H9 (cell line): ENCODE measurements at regions not wholly inside any gene's neighbourhood (a gene's known extent, or its start where the extent isn't known, plus 50 kb on each side); places are given as distances from the start of the nearest gene placed in this dataset.

Experiments
- DNase-seq: peaks from one replicate; pipeline ENCODE4 v3.0.0-alpha.2; 2017
- H2AFZ ChIP-seq: one replicate; pipeline ENCODE4 v1.6.1; 2013; ENCODE audit warnings: mild to moderate bottlenecking, low read length, control low read depth, moderate library complexity
- H2AK5ac ChIP-seq: 2 replicates; pipeline ENCODE4 v1.6.1; 2013; ENCODE audit warnings: low read length, control low read depth, mixed read lengths; ENCODE audit not compliant: insufficient read length
- H2BK120ac ChIP-seq: one replicate; pipeline ENCODE4 v1.6.1; 2013; ENCODE audit warnings: low read depth, mild to moderate bottlenecking, low read length, control low read depth, inconsistent platforms; ENCODE audit not compliant: poor library complexity, severe bottlenecking
- H2BK12ac ChIP-seq: 2 replicates; pipeline ENCODE4 v1.6.1; 2013; ENCODE audit warnings: low read length, control low read depth, mixed read lengths, low read depth; ENCODE audit not compliant: insufficient read length
- H2BK15ac ChIP-seq: 2 replicates; pipeline ENCODE4 v1.6.1; 2013; ENCODE audit warnings: low read depth, low read length, control low read depth
- H2BK20ac ChIP-seq: one replicate; pipeline ENCODE4 v1.6.1; 2013; ENCODE audit warnings: low read depth, mild to moderate bottlenecking, low read length, control low read depth, inconsistent platforms; ENCODE audit not compliant: poor library complexity, severe bottlenecking
- H2BK5ac ChIP-seq: 2 replicates; pipeline ENCODE4 v1.6.1; 2013; ENCODE audit warnings: low read length, control low read depth, mixed read lengths; ENCODE audit not compliant: insufficient read length
- H3K14ac ChIP-seq: 2 replicates; pipeline ENCODE4 v1.6.1; 2013; ENCODE audit warnings: low read length, control low read depth; ENCODE audit not compliant: insufficient read depth
- H3K18ac ChIP-seq: 2 replicates; pipeline ENCODE4 v1.6.1; 2013; ENCODE audit warnings: low read depth, mild to moderate bottlenecking, mixed read lengths, low read length, control low read depth; ENCODE audit not compliant: insufficient read length
- H3K23ac ChIP-seq: 2 replicates; pipeline ENCODE4 v1.6.1; 2013; ENCODE audit warnings: low read length, control low read depth, mixed read lengths, low read depth; ENCODE audit not compliant: insufficient read length
- H3K23me2 ChIP-seq: 2 replicates; pipeline ENCODE4 v1.6.1; 2013; ENCODE audit warnings: low read depth, mild to moderate bottlenecking, mixed read lengths, low read length, control low read depth; ENCODE audit not compliant: insufficient read length, poor library complexity, severe bottlenecking
- H3K27ac ChIP-seq: 2 replicates; pipeline ENCODE4 v1.5.1; 2013; ENCODE audit warnings: low read length, control low read depth, mixed read lengths, low read depth; ENCODE audit not compliant: insufficient read length
- H3K27me3 ChIP-seq: 2 replicates; pipeline ENCODE4 v1.6.1; 2013; ENCODE audit warnings: low read length, control low read depth, inconsistent platforms; ENCODE audit not compliant: insufficient read depth
- H3K4ac ChIP-seq: 2 replicates; pipeline ENCODE4 v1.6.1; 2013; ENCODE audit warnings: low read depth, mild to moderate bottlenecking, control low read depth, inconsistent platforms, low read length, moderate library complexity
- H3K4me1 ChIP-seq: 2 replicates; pipeline ENCODE4 v1.6.1; 2013; ENCODE audit warnings: low read length, control low read depth, inconsistent platforms; ENCODE audit not compliant: insufficient read depth
- H3K4me2 ChIP-seq: 2 replicates; pipeline ENCODE4 v1.6.1; 2013; ENCODE audit warnings: low read length, control low read depth, mixed read lengths; ENCODE audit not compliant: insufficient read length, insufficient read depth
- H3K56ac ChIP-seq: 2 replicates; pipeline ENCODE4 v1.6.1; 2013; ENCODE audit warnings: low read depth, mild to moderate bottlenecking, mixed read lengths, low read length, control low read depth; ENCODE audit not compliant: insufficient read length
- H3K79me1 ChIP-seq: 2 replicates; pipeline ENCODE4 v1.6.1; 2013; ENCODE audit warnings: low read depth, mild to moderate bottlenecking, moderate library complexity, low read length, control low read depth, inconsistent platforms; ENCODE audit not compliant: insufficient read depth, poor library complexity, severe bottlenecking
- H3K79me2 ChIP-seq: 2 replicates; pipeline ENCODE4 v1.6.1; 2013; ENCODE audit warnings: low read length, control low read depth, inconsistent platforms; ENCODE audit not compliant: insufficient read depth
- H3K9ac ChIP-seq: 2 replicates; pipeline ENCODE4 v1.6.1; 2013; ENCODE audit warnings: low read length, control low read depth, mixed read lengths; ENCODE audit not compliant: insufficient read length; ENCODE audit errors: extremely low read depth
- H3K9me3 ChIP-seq: one replicate; pipeline ENCODE4 v1.6.1; 2013; ENCODE audit warnings: low read depth, low read length, inconsistent platforms; ENCODE audit not compliant: control insufficient read depth
- H3T11ph ChIP-seq: one replicate; pipeline ENCODE4 v1.6.1; 2013; ENCODE audit warnings: mild to moderate bottlenecking, low read length, control low read depth, inconsistent platforms
- H4K20me1 ChIP-seq: one replicate; pipeline ENCODE4 v1.6.1; 2013; ENCODE audit not compliant: control insufficient read depth, insufficient read length, insufficient read depth
- H4K5ac ChIP-seq: 2 replicates; pipeline ENCODE4 v1.6.1; 2013; ENCODE audit warnings: low read depth, mild to moderate bottlenecking, mixed read lengths, low read length, control low read depth; ENCODE audit not compliant: insufficient read length
- H4K8ac ChIP-seq: replicated peaks from 2 replicates; pipeline ENCODE4 v1.6.1; 2013; ENCODE audit warnings: low read length, control low read depth, mixed read lengths, low read depth; ENCODE audit not compliant: insufficient read length
- H4K91ac ChIP-seq: 2 replicates; pipeline ENCODE4 v1.6.1; 2013; ENCODE audit warnings: low read depth, mild to moderate bottlenecking, moderate library complexity, mixed read lengths, low read length, control low read depth; ENCODE audit not compliant: insufficient read length
- H3K27ac Mint-ChIP-seq, 3 experiments: 2 replicates in 2 of 3; 3 replicates in 1 of 3; pipeline ENCODE4 v1.8.0; 2020 to 2021; ENCODE audit warnings: mixed read lengths in 3 of 3, mild to moderate bottlenecking in 1 of 3, moderate library complexity in 1 of 3
- H3K27me3 Mint-ChIP-seq: 2 replicates; pipeline ENCODE4 v1.8.0; 2021; ENCODE audit warnings: low read depth, mild to moderate bottlenecking, moderate library complexity, mixed read lengths
- H3K36me3 Mint-ChIP-seq, 3 experiments: 2 replicates in 2 of 3; 3 replicates in 1 of 3; pipeline ENCODE4 v1.8.0; 2020 to 2021; ENCODE audit warnings: low read depth in 3 of 3, mixed read lengths in 3 of 3; ENCODE audit not compliant: insufficient read depth in 1 of 3
- H3K4me1 Mint-ChIP-seq, 2 experiments: 2 replicates each; pipeline ENCODE4 v1.8.0; 2020; ENCODE audit warnings: mixed read lengths in 2 of 2
- H3K4me3 Mint-ChIP-seq, 2 experiments: 2 replicates in 1 of 2; 3 replicates in 1 of 2; pipeline ENCODE4 v1.8.0; 2020 to 2021; ENCODE audit warnings: mild to moderate bottlenecking in 2 of 2, mixed read lengths in 2 of 2, moderate library complexity in 1 of 2
- H3K9me3 Mint-ChIP-seq, 2 experiments: 2 replicates in 1 of 2; 3 replicates in 1 of 2; pipeline ENCODE4 v1.8.0; 2020; ENCODE audit warnings: mild to moderate bottlenecking in 2 of 2, mixed read lengths in 2 of 2, moderate library complexity in 1 of 2
- CTCF ChIP-seq: fragments of 200-600 bp; sonication (generic); conservative IDR thresholded peaks from 3 replicates; pipeline ENCODE4 v1.8.0; 2021; ENCODE audit warnings: antibody characterized with exemption, mild to moderate bottlenecking
- WGBS: extraction: QIAGEN DNeasy Blood & Tissue Kit; methylation state at CpG from one replicate; pipeline ENCODE4 v1.1.7; 2013; ENCODE audit warnings: missing lambda C conversion rate, low lambda C conversion rate, mixed read lengths; ENCODE audit not compliant: insufficient read length; ENCODE audit errors: extremely low coverage; 5-methylcytosine and 5-hydroxymethylcytosine counted together

GRCh38 chr14:66216763-66217162 lies 269.4 kb upstream of the CCDC196 start:
- peaks cover 3 to 19% of the 10 kb centered on the region in 2 experiments; a peak in 3 of 4 replicates for H3K4me1 Mint-ChIP-seq
- no peak overlapping the region for H3K4me3 Mint-ChIP-seq

More at GRCh38 chr14:66216763-66217162, 269.4 kb upstream of the CCDC196 start:
- no peaks in the 10 kb centered on the region for H3K79me2 ChIP-seq
- no peaks in the 10 kb centered on the region for H3K79me1 ChIP-seq
- no peak overlapping the region for H2AK5ac ChIP-seq
- no peak overlapping the region for H2BK20ac ChIP-seq
- H4K5ac ChIP-seq: no peak overlapping the region
- no peak for TF ChIP-seq CTCF
- H3T11ph ChIP-seq: no peak overlapping the region
- no peaks in the 10 kb centered on the region for H3K23me2 ChIP-seq
- no peak overlapping the region for H4K8ac ChIP-seq
- H2BK12ac ChIP-seq: no peak overlapping the region
- no peak overlapping the region for H3K4me2 ChIP-seq
- no peaks in the 10 kb centered on the region for H3K27me3 ChIP-seq
- H2BK15ac ChIP-seq: no peak overlapping the region
- H3K27ac Mint-ChIP-seq: no peak overlapping the region
- peaks cover 41% of the 10 kb centered on the region for H3K9me3 ChIP-seq
- no peak overlapping the region for H3K23ac ChIP-seq
- H2BK120ac ChIP-seq: no peak overlapping the region
- H4K20me1 ChIP-seq: no peaks in the 10 kb centered on the region
- peaks cover 3% of the 10 kb centered on the region; the same call in 1 of the 2 replicates for H3K27me3 Mint-ChIP-seq
- peaks cover 63 to 67% of the 10 kb centered on the region in 2 experiments for H3K9me3 Mint-ChIP-seq
- no peak overlapping the region for H3K14ac ChIP-seq
- no peak overlapping the region for H2BK5ac ChIP-seq
- no peak overlapping the region for H2AFZ ChIP-seq
- 100% methylated on average over 1 of the region's 1 CpG for WGBS
- H3K36me3 Mint-ChIP-seq: peaks cover 24 to 55% (median 39%) of the 10 kb centered on the region in 3 experiments
- H3K9ac ChIP-seq: no peak overlapping the region
- no peak overlapping the region for H4K91ac ChIP-seq
- H3K4ac ChIP-seq: no peak overlapping the region
- H3K27ac ChIP-seq: no peak overlapping the region
- no peak overlapping the region for H3K56ac ChIP-seq
- no peak overlapping the region for H3K18ac ChIP-seq
- H3K4me1 ChIP-seq: no peaks in the 10 kb centered on the region; the same call in 1 of the 2 replicates
- DNase-seq: no peak
